GM12878 (cell line): ENCODE measurements at regions not wholly inside any gene's neighbourhood (a gene's known extent, or its start where the extent isn't known, plus 50 kb on each side); places are given as distances from the start of the nearest gene placed in this dataset.

ENCODE experiments used
- ATF7 ChIP-seq: fragments of 450-650 bp; IDR thresholded peaks from 2 replicates; pipeline ENCODE4 v1.6.1; 2016; ENCODE audit warnings: low read depth, mild to moderate bottlenecking
- BCL11A ChIP-seq: IDR thresholded peaks from 2 replicates; pipeline ENCODE4 v1.6.1; 2011; ENCODE audit warnings: low read depth, low read length
- CUX1 ChIP-seq: IDR thresholded peaks from 2 replicates; pipeline ENCODE4 v1.6.1; 2012; ENCODE audit warnings: improper control_type of control experiment, low read depth, low read length; ENCODE audit not compliant: insufficient replicate concordance
- DPF2 ChIP-seq: fragments of 450-650 bp; IDR thresholded peaks from 2 replicates; pipeline ENCODE4 v1.6.1; 2017; ENCODE audit warnings: mild to moderate bottlenecking
- EED ChIP-seq: sonication (generic); IDR thresholded peaks from 2 replicates; pipeline ENCODE4 v1.6.1; 2016; ENCODE audit warnings: antibody characterized with exemption, low read depth
- FOXM1 ChIP-seq: IDR thresholded peaks from 2 replicates; pipeline ENCODE4 v1.6.1; 2012; ENCODE audit warnings: low read depth, mild to moderate bottlenecking, inconsistent platforms, low read length, moderate library complexity
- IRF4 ChIP-seq: IDR thresholded peaks from 2 replicates; pipeline ENCODE4 v1.6.1; 2011; ENCODE audit warnings: low read depth, low read length
- KDM1A ChIP-seq: fragments of 200-600 bp; sonication (generic); IDR thresholded peaks from 2 replicates; pipeline ENCODE4 v1.6.1; 2016; ENCODE audit warnings: borderline replicate concordance
- MTA3 ChIP-seq: IDR thresholded peaks from 2 replicates; pipeline ENCODE4 v1.6.1; 2012; ENCODE audit warnings: low read length, inconsistent platforms, borderline replicate concordance
- NR2C1 ChIP-seq: fragments of 450-650 bp; IDR thresholded peaks from 2 replicates; pipeline ENCODE4 v1.6.1; 2017; ENCODE audit warnings: antibody characterized with exemption, mild to moderate bottlenecking, moderate library complexity
- NRF1 ChIP-seq: conservative IDR thresholded peaks from 2 replicates; pipeline ENCODE4 v1.6.1; 2011; ENCODE audit warnings: mild to moderate bottlenecking, low read depth, low read length, improper control_type of control experiment
- RAD21 ChIP-seq: IDR thresholded peaks from 2 replicates; pipeline ENCODE4 v1.6.1; 2011; ENCODE audit warnings: mild to moderate bottlenecking, low read depth, low read length, moderate library complexity; ENCODE audit not compliant: insufficient read depth
- RB1 ChIP-seq: fragments of 450-650 bp; formaldehyde crosslinking; IDR thresholded peaks from 2 replicates; pipeline ENCODE4 v1.6.1; 2017; ENCODE audit warnings: mild to moderate bottlenecking, borderline replicate concordance
- SRF ChIP-seq, 2 experiments: IDR thresholded peaks; 2 replicates each; pipeline ENCODE4 v1.6.1; 2011; ENCODE audit warnings: low read depth in 2 of 2, low read length in 2 of 2, mild to moderate bottlenecking in 1 of 2, moderate library complexity in 1 of 2
- TARDBP ChIP-seq: IDR thresholded peaks from 2 replicates; pipeline ENCODE4 v1.6.1; 2016; ENCODE audit warnings: borderline replicate concordance
- TBL1XR1 ChIP-seq: IDR thresholded peaks from 2 replicates; pipeline ENCODE4 v1.6.1; 2012; ENCODE audit warnings: low read depth, low read length, improper control_type of control experiment
- YY1 ChIP-seq: IDR thresholded peaks from 2 replicates; pipeline ENCODE4 v1.6.1; 2011; ENCODE audit warnings: low read depth, mild to moderate bottlenecking, low read length
- ZNF207 ChIP-seq: fragments of 450-650 bp; IDR thresholded peaks from 2 replicates; pipeline ENCODE4 v1.6.1; 2014; ENCODE audit warnings: antibody characterized with exemption, mild to moderate bottlenecking, borderline replicate concordance
- ZNF274 ChIP-seq: IDR thresholded peaks from one replicate; pipeline ENCODE4 v1.8.0; 2011; ENCODE audit not compliant: insufficient read length, insufficient read depth
- TF ChIP-seq, protein P1 (sequence below): fragments of 450-650 bp; IDR thresholded peaks from 2 replicates; pipeline ENCODE4 v1.6.1; 2017; ENCODE audit warnings: mild to moderate bottlenecking
- TF ChIP-seq, protein P2 (sequence below): IDR thresholded peaks from 2 replicates; pipeline ENCODE4 v1.6.1; 2012; ENCODE audit warnings: low read length, inconsistent platforms
- TF ChIP-seq, protein P3 (sequence below): fragments of 450-650 bp; IDR thresholded peaks from 2 replicates; pipeline ENCODE4 v1.6.1; 2016; ENCODE audit warnings: mild to moderate bottlenecking

- TF ChIP-seq, protein P1, sequence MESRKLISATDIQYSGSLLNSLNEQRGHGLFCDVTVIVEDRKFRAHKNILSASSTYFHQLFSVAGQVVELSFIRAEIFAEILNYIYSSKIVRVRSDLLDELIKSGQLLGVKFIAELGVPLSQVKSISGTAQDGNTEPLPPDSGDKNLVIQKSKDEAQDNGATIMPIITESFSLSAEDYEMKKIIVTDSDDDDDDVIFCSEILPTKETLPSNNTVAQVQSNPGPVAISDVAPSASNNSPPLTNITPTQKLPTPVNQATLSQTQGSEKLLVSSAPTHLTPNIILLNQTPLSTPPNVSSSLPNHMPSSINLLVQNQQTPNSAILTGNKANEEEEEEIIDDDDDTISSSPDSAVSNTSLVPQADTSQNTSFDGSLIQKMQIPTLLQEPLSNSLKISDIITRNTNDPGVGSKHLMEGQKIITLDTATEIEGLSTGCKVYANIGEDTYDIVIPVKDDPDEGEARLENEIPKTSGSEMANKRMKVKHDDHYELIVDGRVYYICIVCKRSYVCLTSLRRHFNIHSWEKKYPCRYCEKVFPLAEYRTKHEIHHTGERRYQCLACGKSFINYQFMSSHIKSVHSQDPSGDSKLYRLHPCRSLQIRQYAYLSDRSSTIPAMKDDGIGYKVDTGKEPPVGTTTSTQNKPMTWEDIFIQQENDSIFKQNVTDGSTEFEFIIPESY: no peak
- TF ChIP-seq BCL11A (peak; percentile 84), RAD21 (peak; percentile 46), YY1 (peak; percentile 73), MTA3 (no peak), NRF1 (no peak), ZNF274 (no peak), NR2C1 (no peak), KDM1A (no peak), ZNF207 (no peak), FOXM1 (peak; percentile 80; the same call in 1 of the 2 replicates), SRF (IDR thresholded peaks at IDR 0.05; ENCODE audit: low read depth in 2 of 2, low read length in 2 of 2) (0 out of 4 replicates have a peak, but pooled peaks of 1 of the 2 experiments have one; percentile 39), TBL1XR1 (peak; percentile 75; the same call in 1 of the 2 replicates), CUX1 (no peak), DPF2 (peak; percentile 96), ATF7 (peak; percentile 63), EED (peak; percentile 99), IRF4 (peak; percentile 97), TARDBP (peak; percentile 74), RB1 (peak; percentile 61; the same call in 1 of the 2 replicates)
- TF ChIP-seq, protein P2, sequence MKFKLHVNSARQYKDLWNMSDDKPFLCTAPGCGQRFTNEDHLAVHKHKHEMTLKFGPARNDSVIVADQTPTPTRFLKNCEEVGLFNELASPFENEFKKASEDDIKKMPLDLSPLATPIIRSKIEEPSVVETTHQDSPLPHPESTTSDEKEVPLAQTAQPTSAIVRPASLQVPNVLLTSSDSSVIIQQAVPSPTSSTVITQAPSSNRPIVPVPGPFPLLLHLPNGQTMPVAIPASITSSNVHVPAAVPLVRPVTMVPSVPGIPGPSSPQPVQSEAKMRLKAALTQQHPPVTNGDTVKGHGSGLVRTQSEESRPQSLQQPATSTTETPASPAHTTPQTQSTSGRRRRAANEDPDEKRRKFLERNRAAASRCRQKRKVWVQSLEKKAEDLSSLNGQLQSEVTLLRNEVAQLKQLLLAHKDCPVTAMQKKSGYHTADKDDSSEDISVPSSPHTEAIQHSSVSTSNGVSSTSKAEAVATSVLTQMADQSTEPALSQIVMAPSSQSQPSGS: peak; percentile 86
- TF ChIP-seq, protein P3, sequence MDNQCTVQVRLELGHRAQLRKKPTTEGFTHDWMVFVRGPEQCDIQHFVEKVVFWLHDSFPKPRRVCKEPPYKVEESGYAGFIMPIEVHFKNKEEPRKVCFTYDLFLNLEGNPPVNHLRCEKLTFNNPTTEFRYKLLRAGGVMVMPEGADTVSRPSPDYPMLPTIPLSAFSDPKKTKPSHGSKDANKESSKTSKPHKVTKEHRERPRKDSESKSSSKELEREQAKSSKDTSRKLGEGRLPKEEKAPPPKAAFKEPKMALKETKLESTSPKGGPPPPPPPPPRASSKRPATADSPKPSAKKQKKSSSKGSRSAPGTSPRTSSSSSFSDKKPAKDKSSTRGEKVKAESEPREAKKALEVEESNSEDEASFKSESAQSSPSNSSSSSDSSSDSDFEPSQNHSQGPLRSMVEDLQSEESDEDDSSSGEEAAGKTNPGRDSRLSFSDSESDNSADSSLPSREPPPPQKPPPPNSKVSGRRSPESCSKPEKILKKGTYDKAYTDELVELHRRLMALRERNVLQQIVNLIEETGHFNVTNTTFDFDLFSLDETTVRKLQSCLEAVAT: peak; percentile 71
Measured at GRCh38 chrX:55919367-55920221, 202.0 kb downstream of the RRAGB start (continued).
